GM18511 (cell line): ENCODE measurements at regions not wholly inside any gene's neighbourhood (a gene's known extent, or its start where the extent isn't known, plus 50 kb on each side); places are given as distances from the start of the nearest gene placed in this dataset.

Experiments used
- ATAC-seq: cut with Tn5 transposase; IDR thresholded peaks from one replicate; pipeline ENCODE4 v1.9.1; 2021; ENCODE audit warnings: mild to moderate bottlenecking, moderate library complexity; ENCODE audit not compliant: unreplicated experiment

GRCh38 chr12:103093499-103094106 is 136.1 kb downstream of the ASCL1 start:
- no peak for ATAC-seq

GRCh38 chr12:103097496-103097895 is 140.0 kb downstream of the ASCL1 start:
- no peak for ATAC-seq

GRCh38 chr12:103100257-103100831 is 142.9 kb downstream of the ASCL1 start:
- ATAC-seq = no peak

- peak; percentile 89 for ATAC-seq
Observed at GRCh38 chr12:103102225-103102744, 144.8 kb downstream of the ASCL1 start.

- ATAC-seq = peak; percentile 60
Observed at GRCh38 chr12:103105971-103106597, 148.6 kb downstream of the ASCL1 start.

GRCh38 chr12:103109861-103110260 is 152.4 kb downstream of the ASCL1 start:
- ATAC-seq = no peak

GRCh38 chr12:103114296-103115055 is 157.0 kb downstream of the ASCL1 start:
- ATAC-seq = peak; percentile 99

- ATAC-seq = no peak
Observed at GRCh38 chr12:103128862-103129501, 171.5 kb downstream of the ASCL1 start.

- no peak for ATAC-seq
Observed at GRCh38 chr12:103130564-103130963, 173.1 kb downstream of the ASCL1 start.

- ATAC-seq = no peak
Observed at GRCh38 chr12:103138538-103138937, 181.1 kb downstream of the ASCL1 start.

- ATAC-seq = no peak
Observed at GRCh38 chr12:103139876-103140275, 182.4 kb downstream of the ASCL1 start.

GRCh38 chr12:103140286-103140685 is 182.8 kb downstream of the ASCL1 start:
- no peak for ATAC-seq

GRCh38 chr12:103144278-103144677 is 186.8 kb downstream of the ASCL1 start:
- no peak for ATAC-seq

- ATAC-seq = no peak
Observed at GRCh38 chr12:103160622-103161021, 203.1 kb downstream of the ASCL1 start.

GRCh38 chr12:103161582-103162362 is 204.3 kb downstream of the ASCL1 start:
- ATAC-seq = no peak

GRCh38 chr12:103166949-103167348 is 209.5 kb downstream of the ASCL1 start:
- no peak for ATAC-seq

- ATAC-seq = no peak
Observed at GRCh38 chr12:103172447-103173112, 215.1 kb downstream of the ASCL1 start.

GRCh38 chr12:103175625-103176024 is 218.2 kb downstream of the ASCL1 start:
- ATAC-seq = no peak

GRCh38 chr12:103177639-103178255 is 220.3 kb downstream of the ASCL1 start:
- no peak for ATAC-seq
